GM18505 (cell line): ENCODE measurements at regions not wholly inside any gene's neighbourhood (a gene's known extent, or its start where the extent isn't known, plus 50 kb on each side); places are given as distances from the start of the nearest gene placed in this dataset.
"Not testable (repeated sequence)": the region's sequence is repeated elsewhere in the genome, so short reads cannot be mapped to it uniquely, and the experiment has no call there.

ENCODE experiments used
- ATAC-seq: cut with Tn5 transposase; IDR thresholded peaks from one replicate; pipeline ENCODE4 v1.9.1; 2021; ENCODE audit not compliant: unreplicated experiment
- POLR2A ChIP-seq: IDR thresholded peaks from 4 replicates; pipeline ENCODE4 v1.6.1; 2011; ENCODE audit warnings: borderline replicate concordance; ENCODE audit not compliant: insufficient read depth, insufficient read length; ENCODE audit errors: extremely low read depth

GRCh38 chr6:128723667-128724066 is 159.3 kb upstream of the LAMA2 start:
- ATAC-seq = no peak
- TF ChIP-seq POLR2A = no peak

- no peak for TF ChIP-seq POLR2A
- no peak for ATAC-seq
These were observed 162.0 kb upstream of the LAMA2 start for GRCh38 chr6:128720891-128721290.

DNA sequence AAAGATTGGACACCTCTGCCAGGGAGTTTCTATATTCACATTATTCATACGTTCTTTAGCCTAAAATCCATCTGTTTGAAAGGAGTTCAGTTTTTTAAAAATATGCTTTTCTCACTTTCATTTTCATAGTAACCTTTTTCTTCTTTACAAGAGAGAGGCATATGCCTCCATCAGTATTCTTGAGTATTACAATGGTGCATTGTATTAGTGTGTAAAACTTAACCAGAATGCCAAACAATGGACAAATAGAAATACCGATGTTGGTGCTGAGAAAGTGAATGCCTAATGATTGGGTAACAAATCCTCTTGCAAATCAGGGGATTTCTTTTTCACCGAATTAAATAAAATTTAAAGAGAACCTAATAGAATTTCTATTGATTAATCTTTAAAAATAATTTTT is 163.2 kb upstream of the LAMA2 start:
- no peak for TF ChIP-seq POLR2A
- ATAC-seq = no peak

DNA sequence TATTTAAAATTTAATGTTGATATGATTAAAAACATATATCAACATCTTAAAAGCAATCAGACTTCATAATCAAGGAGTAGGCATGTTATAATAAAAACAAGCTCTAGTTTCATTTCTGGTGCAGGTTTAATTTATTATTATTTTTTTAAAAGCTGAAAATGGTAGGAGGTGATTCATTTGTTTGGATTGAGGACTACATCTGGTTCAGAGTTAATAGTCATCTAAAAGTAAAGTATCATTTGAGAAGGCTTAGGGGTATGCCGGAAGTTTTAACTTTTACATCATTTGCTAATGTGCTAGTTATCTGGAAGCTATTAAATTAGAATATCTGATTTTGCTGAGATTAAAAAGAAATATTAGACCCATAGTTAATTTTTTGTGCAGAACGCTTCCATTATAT is 169.5 kb upstream of the LAMA2 start:
- no peak for ATAC-seq
- TF ChIP-seq POLR2A = no peak

DNA sequence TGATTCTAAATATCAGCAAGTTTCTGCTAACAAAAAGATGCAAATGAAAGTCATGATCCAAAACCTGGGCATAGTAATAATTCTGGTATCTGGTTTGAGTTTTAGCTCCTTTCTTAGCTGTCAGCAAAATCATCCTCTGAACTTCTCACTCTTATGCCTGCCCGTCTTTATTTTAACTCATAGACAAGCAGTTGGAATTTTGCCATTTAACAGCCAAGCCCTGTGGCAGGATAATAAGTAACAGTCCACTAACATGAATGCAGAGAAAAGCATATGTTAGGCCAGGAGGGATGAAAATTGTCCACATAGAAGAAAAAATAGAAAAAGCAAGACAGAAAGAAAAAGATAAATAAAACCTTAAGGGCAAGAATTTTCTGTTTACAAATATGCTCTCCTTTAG is 170.0 kb upstream of the LAMA2 start:
- no peak for TF ChIP-seq POLR2A
- no peak for ATAC-seq

- TF ChIP-seq POLR2A = no peak
- no peak for ATAC-seq
These were observed 171.8 kb upstream of the LAMA2 start for GRCh38 chr6:128711149-128711548.

DNA sequence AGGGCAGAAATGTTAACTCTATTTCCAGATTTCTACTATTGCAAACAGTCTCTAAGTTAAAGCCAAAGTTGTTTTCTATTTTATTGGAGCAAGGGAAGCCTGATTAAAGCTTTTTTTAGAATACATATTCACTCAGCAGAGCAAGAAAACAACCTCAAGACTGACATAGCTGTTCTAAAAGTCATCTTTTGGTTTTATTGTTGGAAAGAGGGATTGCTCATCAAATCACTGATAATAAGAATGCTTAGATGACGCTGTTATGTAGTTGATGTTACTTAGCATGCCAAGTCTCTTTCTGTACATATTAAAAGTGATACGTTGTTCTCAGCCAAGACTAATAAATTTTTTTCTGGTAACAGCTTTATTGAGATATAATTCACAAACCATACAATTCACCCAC is 172.6 kb upstream of the LAMA2 start:
- TF ChIP-seq POLR2A = no peak
- ATAC-seq = no peak

- no peak for TF ChIP-seq POLR2A
- ATAC-seq = no peak
These were observed 178.3 kb upstream of the LAMA2 start for GRCh38 chr6:128704601-128705000.

- ATAC-seq = not testable (repeated sequence)
These were observed 179.1 kb upstream of the LAMA2 start for GRCh38 chr6:128703794-128704193.

DNA sequence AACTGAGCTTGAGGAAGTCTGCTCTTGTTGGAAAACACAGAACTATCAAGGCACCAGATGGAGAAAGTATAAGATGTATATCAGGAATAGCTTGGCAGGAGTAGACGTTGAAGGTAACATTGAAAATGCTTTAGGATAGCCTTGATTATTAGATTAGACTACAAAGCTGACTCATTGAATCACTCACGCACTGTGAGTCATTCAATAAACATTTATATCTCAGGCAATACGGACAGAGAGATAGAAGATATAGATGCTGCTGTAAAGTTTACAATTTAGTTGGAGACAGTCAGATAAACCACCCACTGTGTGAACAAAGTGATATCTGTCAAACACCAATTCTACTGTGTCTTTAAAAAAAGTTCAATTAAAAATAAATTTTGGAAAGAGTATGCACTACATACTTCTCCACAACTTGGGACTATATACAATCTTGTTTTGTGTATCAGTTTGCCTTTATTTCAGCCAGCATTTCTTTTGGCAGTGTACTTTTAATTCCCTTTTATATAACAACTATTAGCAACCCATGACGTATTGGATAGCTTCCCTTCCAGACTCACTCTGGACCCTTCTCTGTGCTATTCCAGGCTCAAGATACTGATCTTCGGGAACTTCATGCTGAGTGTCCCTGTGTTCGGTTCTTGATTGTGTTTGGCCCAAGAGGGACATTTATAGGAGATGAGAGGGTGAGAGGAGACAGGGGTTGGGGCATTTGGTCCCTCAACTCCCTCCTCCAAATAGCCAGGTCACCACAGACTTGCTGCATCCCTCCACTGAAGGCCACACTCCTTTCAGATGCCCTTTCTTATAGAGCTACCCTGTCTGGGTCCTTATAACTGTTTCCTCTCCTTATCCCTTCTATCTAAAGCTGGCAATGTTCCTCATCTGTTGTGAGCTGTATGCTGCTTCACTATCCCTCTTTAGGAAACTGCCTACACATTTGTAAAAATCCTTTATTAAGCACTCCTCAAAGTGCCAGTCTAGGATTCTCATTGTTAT is 176.6 kb upstream of the PTPRK start:
- no peak for TF ChIP-seq POLR2A
- no peak for ATAC-seq

- TF ChIP-seq POLR2A = no peak
- ATAC-seq = peak; percentile 54
These were observed 174.1 kb upstream of the PTPRK start for GRCh38 chr6:128694303-128695009.

DNA sequence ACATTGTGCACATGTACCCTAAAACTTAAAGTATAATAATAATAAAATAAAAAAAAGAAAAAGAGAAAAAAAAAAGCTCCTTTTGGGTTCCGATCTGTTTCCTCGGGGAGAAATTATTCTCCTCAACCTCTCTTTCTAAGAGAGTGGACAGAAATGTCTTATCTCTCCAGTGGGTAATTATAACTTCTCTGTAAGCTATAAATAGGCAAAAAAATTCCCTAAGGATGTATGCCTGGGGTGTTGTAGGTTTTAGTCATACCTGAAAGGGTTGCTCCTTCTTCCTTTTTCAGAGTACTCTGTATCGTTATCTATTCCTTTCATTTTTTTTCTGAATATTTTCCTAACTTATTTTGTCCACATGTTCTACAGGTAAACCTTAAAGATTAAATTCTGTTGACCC is 169.7 kb upstream of the PTPRK start:
- no peak for TF ChIP-seq POLR2A
- ATAC-seq = no peak

GRCh38 chr6:128686084-128686483 is 165.7 kb upstream of the PTPRK start:
- TF ChIP-seq POLR2A = no peak
- no peak for ATAC-seq

GRCh38 chr6:128676456-128676855 is 156.1 kb upstream of the PTPRK start:
- no peak for TF ChIP-seq POLR2A
- ATAC-seq = no peak
